HG03558 (cell line): ENCODE measurements at regions not wholly inside any gene's neighbourhood (a gene's known extent, or its start where the extent isn't known, plus 50 kb on each side); places are given as distances from the start of the nearest gene placed in this dataset.

Source experiments
- ATAC-seq: cut with Tn5 transposase; IDR thresholded peaks from one replicate; pipeline ENCODE4 v1.9.1; 2021; ENCODE audit warnings: moderate number of reproducible peaks; ENCODE audit not compliant: unreplicated experiment; ENCODE audit errors: extremely low read depth

- ATAC-seq: no peak
Measured at GRCh38 chr2:8574196-8575037, 107.4 kb upstream of the ID2 start.

GRCh38 chr2:8575038-8575833, 106.6 kb upstream of the ID2 start:
- ATAC-seq: no peak

GRCh38 chr2:8575834-8576423, 105.9 kb upstream of the ID2 start:
- no peak for ATAC-seq

GRCh38 chr2:8576525-8577167, 105.2 kb upstream of the ID2 start:
- no peak for ATAC-seq

- no peak for ATAC-seq
Measured at GRCh38 chr2:8577573-8577972, 104.3 kb upstream of the ID2 start.

GRCh38 chr2:8578335-8579244, 103.3 kb upstream of the ID2 start:
- no peak for ATAC-seq

- ATAC-seq: no peak
Measured at GRCh38 chr2:8579485-8580085, 102.3 kb upstream of the ID2 start.

- no peak for ATAC-seq
Measured at GRCh38 chr2:8580316-8581233, 101.3 kb upstream of the ID2 start.

GRCh38 chr2:8581234-8581561, 100.7 kb upstream of the ID2 start:
- no peak for ATAC-seq

GRCh38 chr2:8581601-8582041, 100.2 kb upstream of the ID2 start:
- no peak for ATAC-seq

GRCh38 chr2:8582191-8582590, 99.7 kb upstream of the ID2 start:
- no peak for ATAC-seq

GRCh38 chr2:8582651-8583399, 99.0 kb upstream of the ID2 start:
- no peak for ATAC-seq

GRCh38 chr2:8583400-8584173, 98.3 kb upstream of the ID2 start:
- ATAC-seq: no peak

- ATAC-seq: no peak
Measured at GRCh38 chr2:8584174-8585066, 97.4 kb upstream of the ID2 start.

GRCh38 chr2:8586457-8587051, 95.3 kb upstream of the ID2 start:
- no peak for ATAC-seq
